Activated CD8-positive, alpha-beta memory T cell treated with anti-CD3 and anti-CD28 coated beads, Interleukin-2, amount 10 ng/mL, durations not matched to agents 7 days and 5 days (primary cell): ENCODE measurements at regions not wholly inside any gene's neighbourhood (a gene's known extent, or its start where the extent isn't known, plus 50 kb on each side); places are given as distances from the start of the nearest gene placed in this dataset.

Experiments used
- ATAC-seq: fragments of 150-1000 bp; cut with Tn5 transposase; one replicate; pipeline ENCODE4 v1.10.0; 2021; ENCODE audit warnings: moderate library complexity
- CTCF ChIA-PET: fragments of 350-600 bp; sonication (Branson Sonifier 250); formaldehyde crosslinking; loops from one replicate; lab custom pipeline; 2021; ENCODE audit warnings: antibody characterized with exemption; lab: Charles Lee
- DNase-seq: peaks from one replicate; pipeline ENCODE4 v3.0.0-alpha.2; 2020
- H3K27ac Mint-ChIP-seq: one replicate; pipeline ENCODE4 v1.8.0; 2021; ENCODE audit warnings: mild to moderate bottlenecking, mixed read lengths
- H3K27me3 Mint-ChIP-seq: one replicate; pipeline ENCODE4 v1.8.0; 2021; ENCODE audit warnings: mixed read lengths
- H3K36me3 Mint-ChIP-seq: one replicate; pipeline ENCODE4 v1.8.0; 2021; ENCODE audit warnings: mild to moderate bottlenecking, mixed read lengths
- H3K4me1 Mint-ChIP-seq: one replicate; pipeline ENCODE4 v1.8.0; 2021; ENCODE audit warnings: mixed read lengths
- H3K4me3 Mint-ChIP-seq: one replicate; pipeline ENCODE4 v1.8.0; 2021; ENCODE audit warnings: mild to moderate bottlenecking, moderate library complexity, mixed read lengths
- H3K9me3 Mint-ChIP-seq: one replicate; pipeline ENCODE4 v1.8.0; 2022; ENCODE audit warnings: low read depth, mixed read lengths

DNA sequence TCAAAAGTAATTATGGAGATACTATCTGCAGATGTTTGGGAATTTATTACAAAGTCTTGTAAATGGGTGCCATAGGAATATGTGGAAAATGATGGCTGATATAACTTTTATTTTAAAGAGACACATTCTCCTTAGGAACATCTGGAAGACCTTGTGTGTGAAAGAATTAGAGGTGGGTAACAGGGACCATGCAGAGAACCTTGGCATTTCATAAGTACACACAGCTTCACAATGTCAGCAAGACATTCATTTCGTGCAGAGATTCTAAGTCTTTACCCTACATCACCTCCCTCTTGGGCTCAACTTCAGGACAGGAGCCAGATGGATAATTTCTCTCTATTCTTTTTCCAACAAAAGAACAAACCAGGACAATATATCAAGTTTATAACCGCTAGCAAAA, 458.1 kb upstream of the INTU start:
- no peak overlapping the region for H3K27ac Mint-ChIP-seq
- H3K4me1 Mint-ChIP-seq: no peaks in the 10 kb centered on the region
- CTCF ChIA-PET: no interaction called here
- no peak for DNase-seq
- H3K36me3 Mint-ChIP-seq: no peaks in the 10 kb centered on the region
- no peak for ATAC-seq
- H3K9me3 Mint-ChIP-seq: peaks cover 6% of the 10 kb centered on the region
- no peak overlapping the region for H3K4me3 Mint-ChIP-seq
- no peaks in the 10 kb centered on the region for H3K27me3 Mint-ChIP-seq

DNA sequence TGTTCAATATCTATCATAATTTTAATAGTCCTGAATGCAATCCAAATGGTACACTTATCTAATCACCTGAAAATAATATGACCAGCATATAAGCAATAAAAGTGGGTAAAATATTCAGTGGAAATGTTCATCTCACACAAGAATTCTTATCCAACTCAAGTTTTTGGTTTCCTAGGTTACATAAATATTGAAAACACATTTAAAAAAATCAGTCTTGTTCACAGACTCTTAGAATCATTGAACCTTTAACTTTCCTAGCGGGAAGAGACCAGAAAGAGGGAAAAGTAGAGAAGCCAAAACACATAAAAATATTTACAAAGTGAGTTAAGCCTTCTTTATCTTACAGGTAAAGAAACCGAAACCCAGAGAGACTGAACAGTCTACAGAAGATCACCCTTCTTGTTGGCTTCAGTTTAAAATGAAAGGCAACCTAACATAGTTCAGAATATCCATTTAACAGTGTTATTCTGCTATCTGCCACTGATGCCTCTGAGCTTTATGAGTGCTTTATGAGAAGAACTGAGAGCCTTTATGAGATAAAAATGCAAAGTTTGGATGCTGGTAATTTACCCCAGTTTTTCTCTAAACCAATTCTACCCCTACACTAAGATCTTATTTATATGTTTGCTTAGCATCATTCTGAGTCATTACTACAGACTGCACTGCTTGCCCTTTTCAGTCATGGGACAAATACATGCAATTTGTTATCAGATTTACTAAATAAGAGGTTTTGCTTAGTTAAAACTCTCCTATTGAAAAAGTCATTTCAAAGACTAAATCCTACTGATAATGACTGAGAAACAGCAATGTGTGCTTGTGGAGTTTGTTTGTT, 453.3 kb upstream of the INTU start:
- H3K36me3 Mint-ChIP-seq: no peaks in the 10 kb centered on the region
- DNase-seq: no peak
- H3K4me1 Mint-ChIP-seq: no peaks in the 10 kb centered on the region
- peaks cover 6% of the 10 kb centered on the region for H3K9me3 Mint-ChIP-seq
- H3K27ac Mint-ChIP-seq: no peak overlapping the region
- H3K4me3 Mint-ChIP-seq: no peak overlapping the region
- ATAC-seq: no peak
- CTCF ChIA-PET: no interaction called here
- H3K27me3 Mint-ChIP-seq: no peaks in the 10 kb centered on the region

DNA sequence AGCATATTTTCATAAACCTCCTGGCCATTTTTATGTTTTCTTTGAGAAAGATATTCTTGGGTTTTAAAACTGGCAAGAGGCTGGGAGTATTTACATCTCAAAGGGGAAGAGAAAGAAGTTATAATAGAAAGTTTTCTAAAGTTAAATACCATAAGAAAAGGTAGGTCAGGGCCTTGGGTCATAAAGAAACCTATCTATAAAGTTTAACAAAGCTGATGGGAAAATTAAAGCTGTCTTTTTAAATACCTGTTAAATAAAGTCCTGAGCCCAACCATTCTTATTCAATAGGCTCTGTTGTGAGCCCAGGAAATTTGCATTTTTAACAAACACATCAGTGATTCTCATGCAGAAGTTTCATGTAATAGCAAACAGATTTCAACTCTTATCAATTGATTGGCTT, 451.8 kb upstream of the INTU start:
- Mint-ChIP-seq H3K36me3 (no peaks in the 10 kb centered on the region), H3K4me1 (no peaks in the 10 kb centered on the region), H3K9me3 (peaks cover 8% of the 10 kb centered on the region), H3K4me3 (no peak overlapping the region), H3K27ac (no peak overlapping the region), H3K27me3 (no peaks in the 10 kb centered on the region)
- no peak for DNase-seq
- ATAC-seq: no peak
- CTCF ChIA-PET: no interaction called here

DNA sequence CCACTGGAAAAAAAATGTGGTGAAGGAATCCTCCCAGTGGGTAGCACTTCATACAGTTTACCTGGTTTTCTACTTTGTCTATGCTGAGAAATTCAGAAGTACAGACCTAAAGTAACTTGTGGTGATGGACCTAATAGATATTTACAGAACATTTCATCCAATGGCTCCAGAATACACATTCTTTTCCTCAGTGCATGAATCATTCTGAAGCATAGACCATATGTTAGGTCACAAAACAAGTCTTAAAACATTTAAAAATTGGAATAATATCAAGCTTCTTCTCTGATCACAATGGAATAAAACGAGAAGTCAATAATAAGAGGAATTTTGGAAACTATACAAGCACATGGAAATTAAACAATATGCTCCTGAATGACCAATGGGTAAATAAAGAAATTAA, 450.1 kb upstream of the INTU start:
- no peaks in the 10 kb centered on the region for H3K4me1 Mint-ChIP-seq
- no peak for ATAC-seq

DNA sequence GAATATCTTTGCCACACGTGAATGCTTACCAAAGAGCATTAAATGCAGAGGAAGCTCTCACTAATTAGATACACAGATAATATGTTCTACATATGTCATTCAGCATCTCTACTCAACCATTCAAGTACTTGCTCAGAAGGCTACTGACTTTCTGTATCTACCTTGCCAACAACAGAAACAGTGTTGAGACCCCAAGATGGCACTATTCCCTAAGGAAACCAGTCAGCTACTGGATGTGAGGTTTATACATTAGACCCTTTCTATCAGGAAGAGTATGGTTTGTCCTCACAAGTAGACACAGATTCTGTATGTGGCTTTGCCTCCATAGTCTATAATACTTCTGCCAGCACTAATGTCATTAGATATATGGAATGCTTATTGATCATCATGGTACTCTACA, 443.9 kb upstream of the INTU start:
- Mint-ChIP-seq H3K36me3 (no peaks in the 10 kb centered on the region), H3K4me3 (no peak overlapping the region), H3K4me1 (no peaks in the 10 kb centered on the region), H3K27me3 (no peaks in the 10 kb centered on the region), H3K27ac (no peak overlapping the region), H3K9me3 (peaks cover 2% of the 10 kb centered on the region)
- DNase-seq: no peak
- ATAC-seq: no peak
- CTCF ChIA-PET: no interaction called here

More for the DNA sequence above, 450.1 kb upstream of the INTU start:
- Mint-ChIP-seq H3K27ac (no peak overlapping the region), H3K9me3 (peaks cover 8% of the 10 kb centered on the region), H3K27me3 (no peaks in the 10 kb centered on the region), H3K4me3 (no peak overlapping the region), H3K36me3 (no peaks in the 10 kb centered on the region)
- DNase-seq: no peak
- CTCF ChIA-PET: no interaction called here

GRCh38 chr4:127194281-127194680, 438.5 kb upstream of the INTU start:
- no peak overlapping the region for H3K27ac Mint-ChIP-seq
- H3K4me1 Mint-ChIP-seq: no peaks in the 10 kb centered on the region

DNA sequence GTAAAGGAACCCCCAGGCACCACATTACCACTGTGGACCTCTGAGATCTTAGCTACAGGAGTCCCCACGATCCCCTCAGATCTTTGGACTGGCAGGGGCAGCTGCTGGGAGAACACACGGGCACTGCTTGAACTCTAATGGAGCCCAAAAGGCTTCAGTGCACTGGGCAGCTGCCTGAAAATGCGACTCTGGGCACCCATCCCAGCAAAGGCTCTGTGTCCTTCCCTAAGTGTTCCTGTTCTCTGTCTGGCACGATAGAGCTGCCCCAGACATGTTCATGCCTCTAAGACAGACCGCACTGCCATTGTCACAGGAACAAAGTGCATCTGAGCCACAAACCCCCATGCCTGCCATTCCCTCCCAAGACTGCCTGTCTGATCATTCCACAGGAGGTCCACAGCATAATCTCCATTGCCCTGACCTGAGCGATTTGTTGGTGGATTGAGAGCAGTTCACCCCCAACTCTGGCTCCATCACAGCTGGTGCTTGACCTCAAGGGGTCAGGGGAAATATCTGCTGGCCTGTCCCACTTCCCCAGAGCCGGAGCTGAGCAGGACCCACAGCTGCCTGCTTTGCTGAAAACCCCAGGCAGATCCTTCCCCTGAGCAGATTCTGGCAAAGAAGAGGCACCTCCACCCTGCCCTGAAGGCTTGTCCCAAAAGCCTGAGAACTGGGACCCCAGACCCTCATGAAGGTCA, 436.0 kb upstream of the INTU start:
- DNase-seq (no peak), ATAC-seq (no peak)
- H3K9me3 Mint-ChIP-seq: peaks cover 4% of the 10 kb centered on the region
- H3K36me3 Mint-ChIP-seq: no peaks in the 10 kb centered on the region
- CTCF ChIA-PET: no interaction called here
- no peak overlapping the region for H3K27ac Mint-ChIP-seq
- H3K4me3 Mint-ChIP-seq: no peak overlapping the region
- no peaks in the 10 kb centered on the region for H3K4me1 Mint-ChIP-seq
- H3K27me3 Mint-ChIP-seq: no peaks in the 10 kb centered on the region

More at GRCh38 chr4:127194281-127194680, 438.5 kb upstream of the INTU start:
- CTCF ChIA-PET: no interaction called here
- no peaks in the 10 kb centered on the region for H3K36me3 Mint-ChIP-seq
- DNase-seq: no peak
- no peak overlapping the region for H3K4me3 Mint-ChIP-seq
- no peak for ATAC-seq
- no peaks in the 10 kb centered on the region for H3K27me3 Mint-ChIP-seq
- H3K9me3 Mint-ChIP-seq: peaks cover 4% of the 10 kb centered on the region

GRCh38 chr4:127203562-127204200, 429.1 kb upstream of the INTU start:
- Mint-ChIP-seq H3K36me3 (no peaks in the 10 kb centered on the region), H3K4me1 (no peaks in the 10 kb centered on the region), H3K9me3 (no peaks in the 10 kb centered on the region), H3K27me3 (no peaks in the 10 kb centered on the region), H3K27ac (no peak overlapping the region), H3K4me3 (no peak overlapping the region)
- CTCF ChIA-PET: no interaction called here
- no peak for ATAC-seq
- DNase-seq: no peak

GRCh38 chr4:127204322-127204721, 428.4 kb upstream of the INTU start:
- ATAC-seq (no peak), DNase-seq (no peak)
- Mint-ChIP-seq H3K36me3 (no peaks in the 10 kb centered on the region), H3K4me1 (no peaks in the 10 kb centered on the region), H3K4me3 (no peak overlapping the region), H3K27ac (no peak overlapping the region), H3K9me3 (no peaks in the 10 kb centered on the region), H3K27me3 (no peaks in the 10 kb centered on the region)
- CTCF ChIA-PET: no interaction called here

GRCh38 chr4:127209580-127210095, 423.1 kb upstream of the INTU start:
- no peak for DNase-seq
- no peak for ATAC-seq
- Mint-ChIP-seq H3K9me3 (peaks cover 2% of the 10 kb centered on the region), H3K36me3 (no peaks in the 10 kb centered on the region), H3K27me3 (no peaks in the 10 kb centered on the region), H3K27ac (no peak overlapping the region), H3K4me1 (no peaks in the 10 kb centered on the region), H3K4me3 (no peak overlapping the region)
- CTCF ChIA-PET: no interaction called here

GRCh38 chr4:127210893-127211649, 421.7 kb upstream of the INTU start:
- DNase-seq: no peak
- Mint-ChIP-seq H3K4me3 (no peak overlapping the region), H3K9me3 (peaks cover 2% of the 10 kb centered on the region), H3K36me3 (no peaks in the 10 kb centered on the region), H3K27me3 (no peaks in the 10 kb centered on the region), H3K27ac (no peak overlapping the region), H3K4me1 (no peaks in the 10 kb centered on the region)
- CTCF ChIA-PET: interaction anchor here (0.6 kb wide), 1 partner anchor 165 kb away, joined by 3 read pairs; no protein-coding TSS in a partner anchor
- ATAC-seq: no peak

GRCh38 chr4:127211650-127212560, 420.9 kb upstream of the INTU start:
- DNase-seq: no peak
- CTCF ChIA-PET: no interaction called here
- Mint-ChIP-seq H3K9me3 (peaks cover 2% of the 10 kb centered on the region), H3K27ac (no peak overlapping the region), H3K4me1 (no peaks in the 10 kb centered on the region), H3K36me3 (no peaks in the 10 kb centered on the region), H3K4me3 (no peak overlapping the region), H3K27me3 (no peaks in the 10 kb centered on the region)
- no peak for ATAC-seq
